DND-41 (cell line): ENCODE measurements at regions not wholly inside any gene's neighbourhood (a gene's known extent, or its start where the extent isn't known, plus 50 kb on each side); places are given as distances from the start of the nearest gene placed in this dataset.

ENCODE experiments used
- ATAC-seq: fragments of 200-7000 bp; cut with Tn5 transposase; 3 replicates; pipeline ENCODE4 v1.9.1; 2021; ENCODE audit warnings: low read depth; ENCODE audit not compliant: insufficient read depth
- DNase-seq: peaks from one replicate; pipeline ENCODE4 v3.0.0-alpha.2; 2020
- H2AFZ ChIP-seq: 2 replicates; pipeline ENCODE4 v1.6.0; 2012; ENCODE audit warnings: low read depth, low read length
- H3K27ac ChIP-seq: 2 replicates; pipeline ENCODE4 v1.5.1; 2012; ENCODE audit warnings: low read length, inconsistent platforms
- H3K27me3 ChIP-seq: fragments of 200-600 bp; sonication (generic); 2 replicates; pipeline ENCODE4 v1.6.0; 2012; ENCODE audit warnings: low read length, mild to moderate bottlenecking, inconsistent platforms; ENCODE audit not compliant: insufficient read depth, poor library complexity
- H3K36me3 ChIP-seq: 2 replicates; pipeline ENCODE4 v1.5.1; 2012; ENCODE audit warnings: low read length, inconsistent platforms; ENCODE audit not compliant: insufficient read depth
- H3K4me1 ChIP-seq: 2 replicates; pipeline ENCODE4 v1.5.1; 2012; ENCODE audit warnings: mild to moderate bottlenecking, low read length; ENCODE audit not compliant: insufficient read depth
- H3K4me2 ChIP-seq: 2 replicates; pipeline ENCODE4 v1.6.0; 2012; ENCODE audit warnings: mild to moderate bottlenecking, moderate library complexity, low read length, inconsistent platforms; ENCODE audit not compliant: insufficient read depth
- H3K4me3 ChIP-seq, 2 experiments: fragments of 200-600 bp in 1 of 2; shearing (Covaris generic) in 1 of 2; 2 replicates each; pipeline ENCODE4 v1.5.1; 2012 to 2016; ENCODE audit warnings: inconsistent platforms in 2 of 2, low read length in 2 of 2, mild to moderate bottlenecking in 2 of 2, low read depth in 1 of 2, moderate library complexity in 1 of 2
- H3K79me2 ChIP-seq: 2 replicates; pipeline ENCODE4 v1.6.0; 2012; ENCODE audit warnings: low read length, inconsistent platforms; ENCODE audit not compliant: insufficient read depth
- H3K9ac ChIP-seq: 2 replicates; pipeline ENCODE4 v1.6.0; 2012; ENCODE audit warnings: low read depth, mild to moderate bottlenecking, inconsistent platforms, low read length, moderate library complexity
- H3K9me3 ChIP-seq: 2 replicates; pipeline ENCODE4 v1.5.1; 2012; ENCODE audit warnings: low read length, moderate library complexity, mild to moderate bottlenecking, inconsistent platforms; ENCODE audit not compliant: insufficient read depth, severe bottlenecking
- H4K20me1 ChIP-seq: 2 replicates; pipeline ENCODE4 v1.6.0; 2012; ENCODE audit warnings: low read length; ENCODE audit not compliant: insufficient read depth
- EZH2 ChIP-seq: IDR thresholded peaks from 3 replicates; pipeline ENCODE4 v1.6.1; 2012; ENCODE audit warnings: borderline replicate concordance, low read depth, mild to moderate bottlenecking, moderate library complexity, low read length, inconsistent platforms; ENCODE audit not compliant: severe bottlenecking
- TF ChIP-seq, protein P1 (sequence below): IDR thresholded peaks from 2 replicates; pipeline ENCODE4 v1.5.1; 2012; ENCODE audit warnings: borderline replicate concordance, low read length, moderate library complexity, mild to moderate bottlenecking; ENCODE audit not compliant: poor library complexity, severe bottlenecking; ENCODE audit errors: extremely low read depth

GRCh38 chr18:73407506-73407905 lies 539.7 kb upstream of the NETO1 start:
- Histone ChIP-seq H3K9me3 (no peaks in the 10 kb centered on the region), H3K27me3 (no peaks in the 10 kb centered on the region), H3K4me2 (no peak overlapping the region), H3K79me2 (no peaks in the 10 kb centered on the region), H3K9ac (no peak overlapping the region), H3K27ac (no peak overlapping the region), H3K36me3 (no peaks in the 10 kb centered on the region), H4K20me1 (no peaks in the 10 kb centered on the region), H3K4me3 (no peak overlapping the region), H3K4me1 (peaks cover 5% of the 10 kb centered on the region), H2AFZ (no peak overlapping the region)
- DNase-seq (no peak), ATAC-seq (no peak)
- no peak for TF ChIP-seq EZH2
- TF ChIP-seq, protein P1, sequence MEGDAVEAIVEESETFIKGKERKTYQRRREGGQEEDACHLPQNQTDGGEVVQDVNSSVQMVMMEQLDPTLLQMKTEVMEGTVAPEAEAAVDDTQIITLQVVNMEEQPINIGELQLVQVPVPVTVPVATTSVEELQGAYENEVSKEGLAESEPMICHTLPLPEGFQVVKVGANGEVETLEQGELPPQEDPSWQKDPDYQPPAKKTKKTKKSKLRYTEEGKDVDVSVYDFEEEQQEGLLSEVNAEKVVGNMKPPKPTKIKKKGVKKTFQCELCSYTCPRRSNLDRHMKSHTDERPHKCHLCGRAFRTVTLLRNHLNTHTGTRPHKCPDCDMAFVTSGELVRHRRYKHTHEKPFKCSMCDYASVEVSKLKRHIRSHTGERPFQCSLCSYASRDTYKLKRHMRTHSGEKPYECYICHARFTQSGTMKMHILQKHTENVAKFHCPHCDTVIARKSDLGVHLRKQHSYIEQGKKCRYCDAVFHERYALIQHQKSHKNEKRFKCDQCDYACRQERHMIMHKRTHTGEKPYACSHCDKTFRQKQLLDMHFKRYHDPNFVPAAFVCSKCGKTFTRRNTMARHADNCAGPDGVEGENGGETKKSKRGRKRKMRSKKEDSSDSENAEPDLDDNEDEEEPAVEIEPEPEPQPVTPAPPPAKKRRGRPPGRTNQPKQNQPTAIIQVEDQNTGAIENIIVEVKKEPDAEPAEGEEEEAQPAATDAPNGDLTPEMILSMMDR = no peak

- TF ChIP-seq, protein P1 = no peak
- no peak for TF ChIP-seq EZH2
- H3K27ac ChIP-seq = no peak overlapping the region
- no peak overlapping the region for H3K9ac ChIP-seq
- DNase-seq (no peak), ATAC-seq (no peak)
- H2AFZ ChIP-seq = no peak overlapping the region
- no peaks in the 10 kb centered on the region for H3K36me3 ChIP-seq
- no peaks in the 10 kb centered on the region for H4K20me1 ChIP-seq
- no peaks in the 10 kb centered on the region for H3K4me1 ChIP-seq
- H3K27me3 ChIP-seq = no peaks in the 10 kb centered on the region
- H3K4me2 ChIP-seq = no peak overlapping the region
- no peak overlapping the region for H3K4me3 ChIP-seq
- no peaks in the 10 kb centered on the region for H3K79me2 ChIP-seq
- no peaks in the 10 kb centered on the region for H3K9me3 ChIP-seq
Observed at GRCh38 chr18:73384246-73384645, 516.5 kb upstream of the NETO1 start.

- TF ChIP-seq EZH2 = no peak
- no peak for DNase-seq
- no peaks in the 10 kb centered on the region for H4K20me1 ChIP-seq
- H3K4me2 ChIP-seq = no peak overlapping the region
- H3K27ac ChIP-seq = no peak overlapping the region
- no peak overlapping the region for H3K4me3 ChIP-seq
- H3K79me2 ChIP-seq = no peaks in the 10 kb centered on the region
- H3K27me3 ChIP-seq = no peaks in the 10 kb centered on the region
- no peak for ATAC-seq
- no peaks in the 10 kb centered on the region for H3K4me1 ChIP-seq
- H3K36me3 ChIP-seq = no peaks in the 10 kb centered on the region
- H3K9ac ChIP-seq = no peak overlapping the region
- H3K9me3 ChIP-seq = no peaks in the 10 kb centered on the region
- no peak overlapping the region for H2AFZ ChIP-seq
Observed at GRCh38 chr18:73381699-73382036, 513.9 kb upstream of the NETO1 start.

- no peaks in the 10 kb centered on the region for H3K36me3 ChIP-seq
- H3K27ac ChIP-seq = no peak overlapping the region
- no peaks in the 10 kb centered on the region for H3K27me3 ChIP-seq
- TF ChIP-seq, protein P1 = no peak
- TF ChIP-seq EZH2 = no peak
- no peak overlapping the region for H3K9ac ChIP-seq
- no peaks in the 10 kb centered on the region for H4K20me1 ChIP-seq
- DNase-seq (no peak), ATAC-seq (no peak)
- H3K79me2 ChIP-seq = no peaks in the 10 kb centered on the region
- no peak overlapping the region for H3K4me2 ChIP-seq
- H3K4me3 ChIP-seq = no peak overlapping the region
- no peaks in the 10 kb centered on the region for H3K4me1 ChIP-seq
- no peak overlapping the region for H2AFZ ChIP-seq
- H3K9me3 ChIP-seq = no peaks in the 10 kb centered on the region
Observed at GRCh38 chr18:73381016-73381698, 513.4 kb upstream of the NETO1 start.
